Fibroblast of mammary gland (primary cell): ENCODE measurements at regions not wholly inside any gene's neighbourhood (a gene's known extent, or its start where the extent isn't known, plus 50 kb on each side); places are given as distances from the start of the nearest gene placed in this dataset.

Source experiments
- DNase-seq: peaks from one replicate; pipeline ENCODE4 v3.0.0-alpha.2; 2010; ENCODE audit warnings: low read depth
- H3K4me3 ChIP-seq: 2 replicates; pipeline ENCODE4 v1.5.1; 2011; ENCODE audit warnings: low read depth, mild to moderate bottlenecking, low read length, moderate library complexity; ENCODE audit not compliant: control insufficient read depth
- TF ChIP-seq, protein P1 (sequence below): conservative IDR thresholded peaks from 2 replicates; pipeline ENCODE4 v1.5.1; 2011; ENCODE audit warnings: low read depth, low read length, inconsistent platforms; ENCODE audit not compliant: control insufficient read depth, insufficient read depth

DNA sequence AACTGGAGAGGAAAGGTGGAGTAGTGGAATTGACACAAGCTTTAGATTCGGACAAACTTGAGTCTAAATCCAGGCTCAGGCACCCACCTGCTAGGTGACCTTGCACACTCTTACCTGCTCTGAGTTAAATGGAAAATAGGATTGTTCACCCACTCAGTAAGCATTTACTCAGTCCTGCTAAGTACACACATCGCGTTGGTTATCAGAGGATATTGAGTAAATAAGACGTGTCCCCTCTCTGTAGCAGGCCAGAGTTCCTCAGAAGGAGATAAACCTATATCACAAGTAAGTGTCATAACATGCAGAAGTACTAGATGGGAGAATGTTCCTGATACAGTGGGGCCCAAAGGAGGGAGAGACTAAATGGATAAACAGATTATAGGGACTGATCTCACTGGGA is 117.7 kb downstream of the SMIM20 start:
- H3K4me3 ChIP-seq = no peak overlapping the region
- DNase-seq = no peak
- TF ChIP-seq, protein P1, sequence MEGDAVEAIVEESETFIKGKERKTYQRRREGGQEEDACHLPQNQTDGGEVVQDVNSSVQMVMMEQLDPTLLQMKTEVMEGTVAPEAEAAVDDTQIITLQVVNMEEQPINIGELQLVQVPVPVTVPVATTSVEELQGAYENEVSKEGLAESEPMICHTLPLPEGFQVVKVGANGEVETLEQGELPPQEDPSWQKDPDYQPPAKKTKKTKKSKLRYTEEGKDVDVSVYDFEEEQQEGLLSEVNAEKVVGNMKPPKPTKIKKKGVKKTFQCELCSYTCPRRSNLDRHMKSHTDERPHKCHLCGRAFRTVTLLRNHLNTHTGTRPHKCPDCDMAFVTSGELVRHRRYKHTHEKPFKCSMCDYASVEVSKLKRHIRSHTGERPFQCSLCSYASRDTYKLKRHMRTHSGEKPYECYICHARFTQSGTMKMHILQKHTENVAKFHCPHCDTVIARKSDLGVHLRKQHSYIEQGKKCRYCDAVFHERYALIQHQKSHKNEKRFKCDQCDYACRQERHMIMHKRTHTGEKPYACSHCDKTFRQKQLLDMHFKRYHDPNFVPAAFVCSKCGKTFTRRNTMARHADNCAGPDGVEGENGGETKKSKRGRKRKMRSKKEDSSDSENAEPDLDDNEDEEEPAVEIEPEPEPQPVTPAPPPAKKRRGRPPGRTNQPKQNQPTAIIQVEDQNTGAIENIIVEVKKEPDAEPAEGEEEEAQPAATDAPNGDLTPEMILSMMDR = no peak

DNA sequence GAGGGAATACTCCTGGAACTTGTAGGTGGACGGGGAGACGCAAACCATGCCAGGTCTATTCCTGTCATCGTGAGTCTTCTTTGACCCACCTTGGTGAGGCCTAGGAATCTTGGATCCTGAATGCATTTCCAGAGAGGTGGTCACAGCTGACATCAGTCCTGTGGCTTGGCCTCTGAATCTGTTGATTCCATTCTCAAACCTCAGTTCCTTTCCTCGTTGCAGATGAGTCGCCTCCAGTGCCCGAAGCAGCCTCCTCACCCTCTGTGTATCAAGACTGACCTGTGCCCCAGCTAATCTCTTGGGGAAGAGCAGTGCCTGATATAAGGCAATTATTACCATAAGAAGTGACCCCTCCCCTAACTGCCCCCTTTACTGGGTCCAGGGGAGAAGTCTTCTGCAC is 118.1 kb downstream of the SMIM20 start:
- DNase-seq = peak; percentile 80
- TF ChIP-seq, protein P1 = no peak
- H3K4me3 ChIP-seq = no peak overlapping the region

DNA sequence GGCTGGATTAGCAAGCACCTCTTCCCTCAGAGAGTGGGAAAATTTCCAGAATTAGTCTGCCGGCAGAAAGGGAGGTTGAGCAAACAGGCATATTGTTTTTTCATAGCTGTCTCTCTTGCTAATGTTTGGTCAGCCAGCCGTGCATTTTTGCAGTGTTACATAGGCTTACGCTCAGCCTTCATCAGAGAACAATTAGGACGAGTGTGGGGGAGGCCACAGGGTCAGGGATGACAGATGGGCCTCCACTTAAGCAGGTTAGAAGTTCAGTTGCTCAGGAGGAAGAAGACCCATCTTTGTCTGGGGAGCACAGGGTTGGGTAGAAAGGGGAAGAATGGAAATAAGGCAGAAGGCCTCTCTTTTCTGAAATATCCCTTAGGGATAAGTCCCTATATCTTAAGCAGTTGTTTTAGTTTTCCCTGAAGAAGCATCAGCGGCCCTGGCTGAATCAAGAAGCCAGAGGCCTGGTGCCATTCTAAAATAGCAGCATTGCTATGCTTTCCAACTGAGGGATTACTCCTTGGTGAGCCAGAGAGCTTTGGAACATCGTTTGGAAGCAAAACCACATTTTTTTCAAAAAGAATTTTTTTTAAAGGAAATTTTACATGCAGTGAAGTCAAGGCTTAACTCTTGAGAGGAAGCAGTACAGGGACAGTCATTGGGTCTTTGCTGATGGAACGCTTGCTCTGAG is 118.8 kb downstream of the SMIM20 start:
- H3K4me3 ChIP-seq = no peak overlapping the region
- DNase-seq = peak; percentile 94
- TF ChIP-seq, protein P1 = no peak

DNA sequence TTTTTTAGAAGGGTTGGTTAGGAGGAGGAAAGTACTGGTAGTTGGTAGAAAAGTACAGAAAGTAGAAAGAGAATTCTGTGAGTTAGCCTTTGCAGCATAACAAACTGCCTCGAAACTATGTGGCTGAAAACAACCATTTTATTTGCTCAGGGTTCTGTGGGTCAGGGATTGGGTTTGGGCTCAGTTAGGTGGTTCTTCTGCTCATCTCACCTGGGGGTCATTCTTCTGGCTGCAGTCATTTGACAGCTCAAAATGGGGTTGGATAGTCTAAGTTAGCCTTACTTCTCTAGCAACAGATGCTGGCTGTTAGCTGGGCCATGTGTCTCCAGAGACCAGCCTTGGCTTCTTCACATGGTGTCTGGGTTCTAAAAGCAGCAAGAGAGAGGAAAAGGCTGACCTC is 119.4 kb downstream of the SMIM20 start:
- no peak for DNase-seq
- TF ChIP-seq, protein P1 = no peak
- no peak overlapping the region for H3K4me3 ChIP-seq

DNA sequence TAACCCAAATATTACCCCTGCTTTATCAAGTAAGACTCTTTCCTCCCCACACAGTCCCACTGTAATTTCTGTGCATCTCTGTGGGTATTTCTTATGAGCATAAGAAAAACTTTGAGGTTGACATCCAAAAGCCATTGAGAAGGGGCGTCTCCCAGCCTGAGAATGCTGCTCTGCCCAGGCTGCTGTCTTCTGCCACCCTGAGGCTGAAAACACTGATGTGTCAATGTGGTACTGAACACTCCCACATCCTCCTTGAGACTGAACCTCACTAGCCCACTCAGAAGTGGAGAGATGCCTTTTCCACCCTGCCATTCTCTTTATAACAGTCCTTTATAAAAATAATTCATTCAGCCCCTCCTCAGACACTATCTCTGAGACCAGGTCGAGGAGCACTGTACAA is 120.8 kb downstream of the SMIM20 start:
- no peak overlapping the region for H3K4me3 ChIP-seq
- TF ChIP-seq, protein P1 = no peak
- no peak for DNase-seq

DNA sequence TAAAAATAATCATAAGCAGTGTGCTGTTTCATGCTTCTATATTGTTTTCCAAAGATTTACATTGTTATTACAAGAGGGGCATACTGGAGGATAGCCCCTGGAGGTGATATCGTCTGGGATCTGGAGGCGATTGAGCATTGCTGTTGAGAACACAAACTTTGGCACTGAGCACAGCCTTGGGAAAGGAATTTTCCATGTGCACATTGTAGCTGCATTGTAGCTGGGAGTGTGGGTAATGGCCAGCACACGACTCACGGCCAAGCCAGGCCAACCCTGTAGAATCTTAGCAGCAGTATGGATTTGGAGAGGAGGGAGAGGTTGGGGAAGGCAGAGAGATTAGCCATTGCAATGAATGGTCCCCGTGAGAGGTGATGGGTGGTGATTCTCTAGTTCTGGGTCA is 121.9 kb downstream of the SMIM20 start:
- DNase-seq = no peak
- H3K4me3 ChIP-seq = no peak overlapping the region
- TF ChIP-seq, protein P1 = no peak
